ENCODE measurements at regions not wholly inside any gene's neighbourhood (a gene's known extent, or its start where the extent isn't known, plus 50 kb on each side); places are given as distances from the start of the nearest gene placed in this dataset.

DNA sequence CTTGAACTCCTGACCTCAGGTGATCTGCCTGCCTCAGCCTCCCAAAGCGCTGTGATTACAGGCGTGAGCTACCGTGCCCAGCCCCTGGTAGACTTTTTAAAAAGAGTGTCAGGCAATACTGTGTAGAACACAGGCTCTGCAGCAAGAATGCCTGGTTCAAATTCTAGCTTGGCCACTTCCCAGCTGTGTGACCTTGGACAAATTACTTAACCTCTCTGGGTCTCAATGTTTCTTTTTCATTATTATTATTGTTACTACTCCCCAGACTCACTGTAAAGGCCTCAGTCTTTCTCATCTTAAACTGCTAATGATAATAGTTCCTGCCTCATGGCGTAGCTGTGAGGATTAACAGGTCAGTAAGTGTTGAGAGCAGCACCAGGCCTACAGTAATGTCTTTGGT, 114.3 kb downstream of the LITAF start:
- H3K4me1 Mint-ChIP-seq (ENCODE audit: low read depth): no peaks in the 10 kb centered on the region
- CTCF ChIA-PET: interaction anchor here (0.7 kb wide), 1 partner anchor 178 kb away, joined by 3 read pairs; no protein-coding TSS in a partner anchor
- no peak overlapping the region for H3K4me3 Mint-ChIP-seq
- no peaks in the 10 kb centered on the region for H3K36me3 Mint-ChIP-seq (ENCODE audit: low read depth)
- H3K27ac Mint-ChIP-seq: no peak overlapping the region
- intact Hi-C loops (cut with micrococcal nuclease): no loop called here
- H3K9me3 Mint-ChIP-seq: no peaks in the 10 kb centered on the region
- DNase-seq: no peak
- H3K27me3 Mint-ChIP-seq (ENCODE audit: low read depth): no peaks in the 10 kb centered on the region

DNA sequence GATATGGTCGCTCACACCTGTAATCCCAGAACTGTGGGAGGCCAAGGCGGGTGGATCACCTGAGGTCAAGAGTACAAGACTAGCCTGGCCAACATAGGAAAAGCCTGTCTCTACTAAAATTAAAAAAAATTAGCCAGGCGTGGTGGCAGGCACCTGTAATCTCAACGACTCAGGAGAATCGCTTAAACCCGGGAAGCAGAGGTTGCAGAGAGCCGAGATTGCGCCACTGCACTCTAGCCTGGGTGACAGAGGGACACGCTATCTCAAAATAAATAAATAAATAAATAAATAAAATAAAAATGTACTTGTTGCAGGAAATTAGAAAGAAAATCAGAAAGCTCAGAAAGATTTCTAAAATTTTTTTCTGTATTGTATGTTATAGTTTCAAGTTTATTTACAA, 113.9 kb downstream of the LITAF start:
- no peaks in the 10 kb centered on the region for H3K36me3 Mint-ChIP-seq (ENCODE audit: low read depth)
- no peak for DNase-seq
- intact Hi-C loops (cut with micrococcal nuclease): no loop called here
- H3K9me3 Mint-ChIP-seq: no peaks in the 10 kb centered on the region
- no peaks in the 10 kb centered on the region for H3K27me3 Mint-ChIP-seq (ENCODE audit: low read depth)
- H3K27ac Mint-ChIP-seq: no peak overlapping the region
- H3K4me3 Mint-ChIP-seq: no peak overlapping the region
- no peaks in the 10 kb centered on the region for H3K4me1 Mint-ChIP-seq (ENCODE audit: low read depth)
- CTCF ChIA-PET: interaction anchor here (0.7 kb wide), 2 partner anchors 76 to 178 kb away, joined by 3 read pairs; no protein-coding TSS in a partner anchor

DNA sequence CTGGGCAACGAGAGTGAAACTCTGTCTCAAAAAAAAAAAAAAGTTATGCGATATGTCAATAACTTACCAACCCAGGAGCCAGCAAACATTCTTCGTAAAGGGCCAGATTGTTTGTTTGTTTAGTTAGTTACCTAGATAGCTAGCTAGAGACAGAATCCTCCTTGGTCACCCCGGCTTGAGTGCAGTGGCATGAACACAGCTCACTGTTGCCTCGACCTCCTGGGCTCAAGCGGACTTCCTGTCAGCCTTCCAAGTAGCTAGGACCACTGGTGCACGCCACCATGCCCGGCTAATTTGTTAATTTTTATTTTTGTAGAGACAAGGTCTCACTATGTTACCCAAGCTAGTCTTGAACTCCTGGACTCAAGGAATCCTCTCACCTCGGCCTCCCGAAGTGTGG, 113.0 kb downstream of the LITAF start:
- Mint-ChIP-seq H3K9me3 (no peaks in the 10 kb centered on the region), H3K36me3 (ENCODE audit: low read depth) (no peaks in the 10 kb centered on the region), H3K27ac (no peak overlapping the region), H3K27me3 (ENCODE audit: low read depth) (no peaks in the 10 kb centered on the region), H3K4me1 (ENCODE audit: low read depth) (no peaks in the 10 kb centered on the region), H3K4me3 (no peak overlapping the region)
- no peak for DNase-seq
- intact Hi-C loops (cut with micrococcal nuclease): no loop called here
- CTCF ChIA-PET: interaction anchor here (0.7 to 0.8 kb wide), 2 partner anchors 67 to 77 kb away, joined by 3 read pairs; no protein-coding TSS in a partner anchor

- Mint-ChIP-seq H3K27ac (no peak overlapping the region), H3K4me3 (no peak overlapping the region), H3K36me3 (ENCODE audit: low read depth) (no peaks in the 10 kb centered on the region), H3K9me3 (no peaks in the 10 kb centered on the region), H3K4me1 (ENCODE audit: low read depth) (no peaks in the 10 kb centered on the region), H3K27me3 (ENCODE audit: low read depth) (no peaks in the 10 kb centered on the region)
- intact Hi-C loops (cut with micrococcal nuclease): no loop called here
- CTCF ChIA-PET: no interaction called here
- DNase-seq: no peak
These were observed 112.0 kb downstream of the LITAF start for GRCh38 chr16:11474617-11475291.

DNA sequence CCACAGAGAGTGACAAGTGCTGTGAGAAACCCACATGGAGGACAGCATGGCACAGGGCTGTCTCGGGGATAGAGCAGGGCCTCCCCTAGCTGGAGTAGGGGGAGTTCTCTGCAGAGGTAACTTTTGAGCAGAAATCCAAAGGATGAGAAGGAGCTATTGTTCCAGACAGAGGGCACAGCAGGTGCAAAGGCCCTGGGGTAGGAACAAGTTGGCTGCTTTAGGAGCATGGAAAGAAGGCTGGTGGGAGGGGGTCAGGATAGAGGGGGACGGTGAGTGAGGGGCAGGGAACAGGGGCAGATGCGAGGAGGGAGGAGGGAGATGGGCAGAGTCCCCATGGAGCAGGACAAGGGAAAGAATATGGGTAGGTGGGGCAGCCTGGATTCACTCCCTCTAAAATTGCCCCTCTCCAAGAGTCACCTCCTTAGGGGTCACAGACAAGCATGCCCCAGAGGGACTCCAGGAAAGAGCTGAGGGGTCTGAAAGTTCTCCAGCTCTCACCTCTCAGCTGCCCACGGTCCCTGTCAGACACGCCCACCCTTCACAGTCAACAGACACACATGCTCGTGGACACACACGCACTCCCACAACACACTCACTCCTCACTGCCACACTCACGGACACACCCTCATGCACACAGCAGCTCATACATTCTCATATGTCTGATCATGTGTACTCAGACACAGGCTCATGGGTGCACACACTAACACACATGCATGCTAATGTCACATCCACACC, 110.7 kb downstream of the LITAF start:
- CTCF ChIA-PET: interaction anchor here (0.6 to 1.1 kb wide), 4 partner anchors 10 to 109 kb away, joined by 3 to 4 read pairs (median 4); no protein-coding TSS in a partner anchor
- H3K4me1 Mint-ChIP-seq (ENCODE audit: low read depth): no peaks in the 10 kb centered on the region
- H3K27ac Mint-ChIP-seq: no peak overlapping the region
- peaks cover 1% of the 10 kb centered on the region for H3K36me3 Mint-ChIP-seq (ENCODE audit: low read depth)
- no peak overlapping the region for H3K4me3 Mint-ChIP-seq
- DNase-seq: no peak
- H3K9me3 Mint-ChIP-seq: peaks cover 5% of the 10 kb centered on the region
- H3K27me3 Mint-ChIP-seq (ENCODE audit: low read depth): no peaks in the 10 kb centered on the region
- intact Hi-C loops (cut with micrococcal nuclease): no loop called here

- Mint-ChIP-seq H3K36me3 (ENCODE audit: low read depth) (peaks cover 2% of the 10 kb centered on the region), H3K4me3 (no peak overlapping the region), H3K9me3 (peaks cover 5% of the 10 kb centered on the region), H3K4me1 (ENCODE audit: low read depth) (no peaks in the 10 kb centered on the region), H3K27ac (no peak overlapping the region), H3K27me3 (ENCODE audit: low read depth) (no peaks in the 10 kb centered on the region)
- CTCF ChIA-PET: interaction anchor here (0.6 to 1.1 kb wide), 2 partner anchors 55 to 109 kb away, joined by 3 to 4 read pairs; no protein-coding TSS in a partner anchor
- intact Hi-C loops (cut with micrococcal nuclease): no loop called here
- DNase-seq: no peak
These were observed 110.0 kb downstream of the LITAF start for GRCh38 chr16:11476676-11477075.

DNA sequence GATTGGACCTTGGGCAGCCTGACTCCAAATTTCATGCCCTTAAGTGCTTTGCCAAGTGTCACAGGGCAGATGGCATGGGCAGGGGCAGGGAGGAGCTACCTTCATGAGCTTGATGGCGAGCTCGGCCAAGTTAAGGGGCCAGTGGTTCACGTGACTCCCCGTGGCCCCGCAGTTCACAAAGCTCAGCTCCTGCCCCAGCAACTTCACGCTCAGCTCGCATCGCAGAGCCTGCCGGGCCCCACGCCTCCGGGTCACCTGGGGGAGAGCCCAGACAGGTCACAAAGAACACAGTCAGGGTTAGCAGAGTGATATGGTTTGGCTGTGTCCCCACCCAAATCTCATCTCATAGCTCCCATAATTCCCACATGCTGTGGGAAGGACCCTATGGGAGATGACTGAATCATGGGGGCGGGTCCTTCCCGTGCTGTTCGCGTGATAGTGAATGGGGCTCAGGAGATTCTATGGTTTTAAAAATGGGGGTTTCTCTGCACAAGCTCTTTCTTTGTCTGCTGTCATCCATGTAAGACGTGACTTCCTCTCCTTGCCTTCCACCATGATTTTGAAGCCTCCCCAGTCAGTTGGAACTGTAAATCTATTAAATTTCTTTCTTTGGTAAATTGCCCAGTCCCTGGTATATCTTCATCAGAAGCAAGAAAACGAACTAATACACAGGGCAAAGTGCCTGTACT, 108.1 kb downstream of the LITAF start:
- DNase-seq: no peak
- H3K4me1 Mint-ChIP-seq (ENCODE audit: low read depth): no peaks in the 10 kb centered on the region
- peaks cover 7% of the 10 kb centered on the region for H3K36me3 Mint-ChIP-seq (ENCODE audit: low read depth)
- CTCF ChIA-PET: no interaction called here
- intact Hi-C loops (cut with micrococcal nuclease): no loop called here
- H3K4me3 Mint-ChIP-seq: no peak overlapping the region
- no peak overlapping the region for H3K27ac Mint-ChIP-seq
- H3K27me3 Mint-ChIP-seq (ENCODE audit: low read depth): no peaks in the 10 kb centered on the region
- peaks cover 15% of the 10 kb centered on the region for H3K9me3 Mint-ChIP-seq

GRCh38 chr16:11479916-11480315, 106.8 kb downstream of the LITAF start:
- H3K4me1 Mint-ChIP-seq (ENCODE audit: low read depth): no peaks in the 10 kb centered on the region
- H3K4me3 Mint-ChIP-seq: no peak overlapping the region
- no peak for DNase-seq
- H3K27ac Mint-ChIP-seq: no peak overlapping the region
- intact Hi-C loops (cut with micrococcal nuclease): no loop called here
- CTCF ChIA-PET: interaction anchor here (2.6 kb wide), 1 partner anchor 72 kb away, joined by 8 read pairs; no protein-coding TSS in a partner anchor
- H3K36me3 Mint-ChIP-seq (ENCODE audit: low read depth): peaks cover 12% of the 10 kb centered on the region
- peaks cover 20% of the 10 kb centered on the region for H3K9me3 Mint-ChIP-seq
- no peaks in the 10 kb centered on the region for H3K27me3 Mint-ChIP-seq (ENCODE audit: low read depth)

DNA sequence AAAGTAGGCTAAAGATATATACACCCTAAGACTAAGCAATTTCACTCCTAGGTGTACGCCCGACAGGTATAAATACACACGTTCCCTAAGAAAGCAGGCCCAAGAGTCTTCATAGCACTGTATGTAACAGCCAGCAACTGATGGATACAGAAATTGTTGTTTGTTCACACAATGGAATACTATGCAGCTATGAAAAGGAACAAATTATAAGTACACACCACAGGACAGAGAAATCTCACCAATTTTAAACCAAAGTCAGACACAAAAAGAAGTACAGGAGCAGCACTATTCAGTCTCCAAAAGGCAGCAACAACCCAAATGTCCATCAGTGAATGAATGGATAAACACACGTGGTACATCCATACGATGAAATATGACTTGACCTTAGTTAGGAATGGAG, 106.1 kb downstream of the LITAF start:
- no peak for DNase-seq
- CTCF ChIA-PET: interaction anchor here (2.6 kb wide), 1 partner anchor 73 kb away, joined by 8 read pairs; no protein-coding TSS in a partner anchor
- peaks cover 18% of the 10 kb centered on the region for H3K36me3 Mint-ChIP-seq (ENCODE audit: low read depth)
- no peak overlapping the region for H3K27ac Mint-ChIP-seq
- H3K27me3 Mint-ChIP-seq (ENCODE audit: low read depth): no peaks in the 10 kb centered on the region
- no peak overlapping the region for H3K4me3 Mint-ChIP-seq
- H3K4me1 Mint-ChIP-seq (ENCODE audit: low read depth): no peaks in the 10 kb centered on the region
- peaks cover 24% of the 10 kb centered on the region for H3K9me3 Mint-ChIP-seq
- intact Hi-C loops (cut with micrococcal nuclease): no loop called here

DNA sequence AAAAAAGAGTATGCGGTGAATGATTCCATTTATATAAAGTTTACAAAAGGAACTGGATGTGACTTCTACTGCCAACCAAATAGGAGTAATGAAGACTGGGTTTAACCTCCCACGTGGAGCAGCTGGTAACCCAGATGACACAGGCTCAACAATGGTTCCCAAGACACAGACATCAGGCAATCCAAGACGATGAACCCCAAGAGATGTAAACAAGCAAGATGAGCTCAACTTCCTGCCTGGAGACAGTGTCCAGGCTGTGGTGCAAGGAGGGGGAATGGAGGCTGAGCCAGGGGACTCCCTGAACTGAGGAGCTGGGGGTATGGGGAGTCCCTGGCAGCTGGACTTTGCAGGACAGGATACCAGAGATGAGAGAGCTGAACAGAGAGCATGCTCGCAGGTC, 104.7 kb downstream of the LITAF start:
- intact Hi-C loops (cut with micrococcal nuclease): no loop called here
- peaks cover 18% of the 10 kb centered on the region for H3K36me3 Mint-ChIP-seq (ENCODE audit: low read depth)
- CTCF ChIA-PET: interaction anchor here (0.9 to 2.6 kb wide), 2 partner anchors 10 to 74 kb away, joined by 3 to 8 read pairs; no protein-coding TSS in a partner anchor

DNA sequence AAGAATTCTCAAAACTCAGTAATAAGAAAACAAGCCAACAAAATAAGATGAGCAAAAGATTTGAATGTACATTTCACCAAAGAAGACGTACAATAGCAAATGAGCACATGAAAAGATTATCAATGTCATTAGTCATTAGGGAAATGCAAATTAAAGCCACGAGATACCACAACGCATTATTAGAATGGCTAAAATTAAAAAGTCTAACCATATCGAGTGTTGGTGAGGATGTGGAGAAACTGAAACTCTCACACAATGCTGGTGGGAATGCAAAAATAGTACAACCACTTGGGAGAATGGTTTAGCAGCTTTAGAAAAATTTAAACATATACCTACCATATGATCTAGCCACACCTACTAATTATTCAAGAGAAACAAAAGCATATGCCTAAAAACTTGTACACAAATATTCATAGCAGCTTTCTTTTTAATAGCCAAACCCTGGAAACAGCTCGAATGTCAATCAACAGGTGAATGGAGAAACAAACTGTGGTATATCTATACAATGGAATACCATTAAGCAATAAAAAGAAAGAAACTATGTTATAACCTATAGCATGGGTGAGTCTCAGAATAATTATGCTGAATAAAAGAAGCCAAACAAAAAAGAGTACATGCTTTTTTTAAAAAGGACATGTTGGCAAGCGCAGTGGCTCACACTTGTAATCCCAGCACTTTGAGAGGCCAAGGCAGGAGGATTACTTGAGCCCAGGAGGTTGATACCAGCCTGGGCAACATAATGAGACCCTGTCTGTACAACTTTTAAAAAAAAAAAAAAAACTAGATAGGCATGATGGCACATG, 103.6 kb downstream of the LITAF start:
- no peaks in the 10 kb centered on the region for H3K27me3 Mint-ChIP-seq (ENCODE audit: low read depth)
- DNase-seq: no peak
- CTCF ChIA-PET: interaction anchor here (0.6 kb wide), 1 partner anchor 571 kb away, joined by 5 read pairs; no protein-coding TSS in a partner anchor
- peaks cover 24% of the 10 kb centered on the region for H3K9me3 Mint-ChIP-seq
- H3K36me3 Mint-ChIP-seq (ENCODE audit: low read depth): peaks cover 18% of the 10 kb centered on the region
- H3K4me1 Mint-ChIP-seq (ENCODE audit: low read depth): no peaks in the 10 kb centered on the region
- H3K27ac Mint-ChIP-seq: no peak overlapping the region
- H3K4me3 Mint-ChIP-seq: no peak overlapping the region
- intact Hi-C loops (cut with micrococcal nuclease): no loop called here

More for the DNA sequence above, 104.7 kb downstream of the LITAF start:
- DNase-seq: no peak
- Mint-ChIP-seq H3K4me3 (no peak overlapping the region), H3K4me1 (ENCODE audit: low read depth) (no peaks in the 10 kb centered on the region), H3K27me3 (ENCODE audit: low read depth) (no peaks in the 10 kb centered on the region), H3K9me3 (peaks cover 24% of the 10 kb centered on the region), H3K27ac (no peak overlapping the region)
